Aorta (tissue), 5 donors: ENCODE measurements at regions not wholly inside any gene's neighbourhood (a gene's known extent, or its start where the extent isn't known, plus 50 kb on each side); places are given as distances from the start of the nearest gene placed in this dataset.
A peak's percentile ranks its signal among the peaks of the same experiment; 100 is the strongest.
"Not testable (repeated sequence)": the region's sequence is repeated elsewhere in the genome, so short reads cannot be mapped to it uniquely, and the experiment has no call there.

Source experiments
- ATAC-seq: fragments of 200-7000 bp; cut with Tn5 transposase; one replicate; pipeline ENCODE4 v1.9.1; 2022; ENCODE audit warnings: moderate library complexity; ENCODE audit not compliant: low FRiP score
- DNase-seq, 2 donors: peaks; one replicate each; pipeline ENCODE4 v3.0.0-alpha.2; 2020
- H3K27ac ChIP-seq, 2 donors: one replicate each; pipeline ENCODE4 v1.5.1; 2013; ENCODE audit warnings: low read length in 2 of 2, mild to moderate bottlenecking in 2 of 2, moderate library complexity in 2 of 2, control low read depth in 1 of 2, inconsistent platforms in 1 of 2, low read depth in 1 of 2
- H3K27me3 ChIP-seq, 2 donors: one replicate each; pipeline ENCODE4 v1.6.1; 2013; ENCODE audit warnings: control low read depth in 1 of 2, low read length in 1 of 2, mild to moderate bottlenecking in 1 of 2, moderate library complexity in 1 of 2; ENCODE audit not compliant: insufficient read depth in 2 of 2, control insufficient read depth in 1 of 2
- H3K36me3 ChIP-seq, 2 donors: one replicate each; pipeline ENCODE4 v1.6.1; 2013; ENCODE audit warnings: control low read depth in 1 of 2, low read length in 1 of 2, mild to moderate bottlenecking in 1 of 2; ENCODE audit not compliant: insufficient read depth in 2 of 2, control insufficient read depth in 1 of 2
- H3K4me1 ChIP-seq, 2 donors: one replicate each; pipeline ENCODE4 v1.6.1; 2013; ENCODE audit warnings: low read length in 2 of 2, control low read depth in 1 of 2, mild to moderate bottlenecking in 1 of 2, moderate library complexity in 1 of 2; ENCODE audit not compliant: insufficient read depth in 2 of 2, control insufficient read depth in 1 of 2
- H3K4me3 ChIP-seq, 2 donors: one replicate each; pipeline ENCODE4 v1.5.1; 2013; ENCODE audit warnings: low read length in 2 of 2, control low read depth in 1 of 2, mild to moderate bottlenecking in 1 of 2
- H3K9me3 ChIP-seq: one replicate; pipeline ENCODE4 v1.6.1; 2013; ENCODE audit warnings: mild to moderate bottlenecking, low read length; ENCODE audit not compliant: control insufficient read depth
- WGBS, 2 donors: extraction: QIAGEN DNeasy Blood & Tissue Kit; methylation state at CpG; one replicate each; pipeline ENCODE4 v1.1.7; 2013; 5-methylcytosine and 5-hydroxymethylcytosine counted together
- intact Hi-C, 2 donors: fragments of 100-400 bp; cut with DNase I; formaldehyde crosslinking; loops; one replicate each; pipeline versions ENCODE4 v1.14.2 to v1.15.0; 2022
- donor health status: healthy with polysubstance abuse.
- donor health status: Bipolar disorder and iron deficiency.
- donor health status: DM: no; HTN: no; CAD: no.
- donor health status: DM: no; HTN: no; CAD: no.
- donor health status: DM: yes; HTN: yes; CAD: no.

DNA sequence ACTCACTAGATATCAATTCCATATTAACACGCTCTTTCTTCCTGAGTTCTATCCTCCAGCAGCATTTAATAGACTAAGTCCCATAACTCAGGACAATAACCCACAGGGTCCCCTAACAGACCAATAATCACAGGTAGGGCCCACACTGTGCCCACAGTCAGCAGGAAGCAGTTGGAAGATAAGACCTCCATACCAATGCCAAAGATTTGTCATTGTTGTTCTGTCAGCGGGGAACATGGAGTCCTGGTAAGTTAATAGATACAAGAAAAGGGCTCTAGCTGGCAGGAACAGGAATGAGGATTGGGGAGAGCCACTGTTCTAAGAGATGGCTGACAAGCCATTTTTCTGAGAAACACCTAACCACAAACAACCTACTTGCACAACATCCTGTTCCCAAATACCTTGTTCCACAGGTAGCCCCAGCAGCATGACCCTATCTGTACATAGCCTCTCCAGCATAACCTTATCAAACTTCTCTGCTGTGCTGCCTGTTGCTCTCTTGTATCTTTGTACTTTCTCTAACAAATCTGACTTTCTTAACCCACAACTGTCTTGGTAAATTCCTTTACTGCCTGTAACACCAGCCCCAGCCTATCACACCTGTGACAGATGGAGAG lies 142.0 kb upstream of the KCNJ15 start:
- Histone ChIP-seq H3K4me3 (no peak overlapping the region), H3K27ac (no peak overlapping the region), H3K27me3 (peaks cover 0 to 1% of the 10 kb centered on the region in 2 donors), H3K9me3 (no peaks in the 10 kb centered on the region), H3K4me1 (no peaks in the 10 kb centered on the region), H3K36me3 (no peaks in the 10 kb centered on the region)
- intact Hi-C loops, result no loop called here
- no peak for ATAC-seq
- 94 to 95% methylated on average over 2 of the region's 2 CpGs for WGBS, 2 donors
- no peak for DNase-seq

DNA sequence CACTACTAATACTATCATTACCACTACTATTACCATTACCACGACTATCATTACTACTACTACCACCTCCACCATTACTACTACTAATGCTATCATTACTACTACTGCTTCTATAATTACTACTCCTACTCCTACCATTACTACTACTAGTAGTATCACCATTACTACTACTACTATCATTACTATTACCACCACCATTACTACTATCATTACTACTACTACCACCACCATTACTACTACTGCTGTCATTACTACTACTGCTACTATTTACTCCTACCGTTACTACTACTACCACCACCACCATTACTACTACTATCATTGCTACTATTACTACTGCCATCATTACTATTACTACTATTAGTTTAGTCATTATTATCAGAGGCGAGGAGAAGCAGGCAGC lies 140.9 kb upstream of the KCNJ15 start:
- H3K4me3 ChIP-seq, result no peak overlapping the region
- DNase-seq (no peak), ATAC-seq (no peak)
- H3K4me1 ChIP-seq, result no peaks in the 10 kb centered on the region
- WGBS, 2 donors, result 96 to 99% methylated on average over 3 of the region's 3 CpGs
- intact Hi-C loops, result no loop called here
- no peak overlapping the region for H3K27ac ChIP-seq
- peaks cover 0 to 1% of the 10 kb centered on the region in 2 donors for H3K27me3 ChIP-seq
- H3K9me3 ChIP-seq, result no peaks in the 10 kb centered on the region
- no peaks in the 10 kb centered on the region for H3K36me3 ChIP-seq

DNA sequence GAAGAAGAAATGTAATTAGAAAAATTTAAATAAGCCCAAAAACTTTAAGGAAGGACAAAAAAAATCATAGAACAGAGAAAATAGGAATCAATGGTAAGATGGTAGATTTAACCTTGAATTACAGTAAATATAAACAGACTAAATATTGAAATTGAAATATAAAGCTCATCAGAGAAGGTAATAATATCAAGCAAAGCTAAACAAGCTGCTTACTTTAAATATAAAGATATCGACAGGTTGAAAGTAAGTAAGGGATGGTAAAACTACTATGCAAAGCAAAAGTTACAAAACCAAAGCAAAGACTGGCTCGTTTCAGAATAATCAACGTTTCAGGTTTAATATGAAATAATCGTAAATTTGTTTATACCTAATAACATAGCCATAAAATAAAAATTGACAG lies 137.0 kb upstream of the KCNJ15 start:
- ATAC-seq (no peak), DNase-seq (no peak)
- Histone ChIP-seq H3K4me3 (no peak overlapping the region), H3K27me3 (peaks cover 0 to 1% of the 10 kb centered on the region in 2 donors), H3K36me3 (no peaks in the 10 kb centered on the region), H3K4me1 (peaks cover 0 to 1% of the 10 kb centered on the region in 2 donors), H3K27ac (no peak overlapping the region), H3K9me3 (no peaks in the 10 kb centered on the region)
- intact Hi-C loops, result loop anchor here in 1 of 2 donors (5.0 kb wide), 1 partner anchor 407 kb away; no protein-coding TSS in a partner anchor
- WGBS, 2 donors, result 93 to 95% methylated on average over 4 of the region's 4 CpGs

DNA sequence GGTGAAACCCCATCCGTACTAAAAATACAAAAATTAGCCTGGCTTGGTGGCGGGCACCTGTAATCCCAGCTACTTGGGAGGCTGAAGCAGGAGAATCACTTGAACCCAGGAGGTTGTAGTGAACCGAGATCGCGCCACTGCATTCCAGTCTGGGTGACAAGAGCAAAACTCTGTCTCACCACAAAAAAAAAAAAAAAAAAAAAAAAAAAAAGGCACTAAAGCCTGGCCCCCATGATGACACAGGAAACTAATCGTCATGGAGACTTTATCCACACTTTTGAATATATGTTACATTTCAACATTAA lies 136.2 kb upstream of the KCNJ15 start:
- H3K9me3 ChIP-seq, H3K36me3 ChIP-seq, H3K27ac ChIP-seq, H3K4me3 ChIP-seq, H3K27me3 ChIP-seq, DNase-seq, ATAC-seq, H3K4me1 ChIP-seq: not testable (repeated sequence)
- 95 to 96% methylated on average over 6 of the region's 6 CpGs for WGBS, 2 donors
- intact Hi-C loops, result loop anchor here in 1 of 2 donors (5.0 kb wide), 1 partner anchor 408 kb away; no protein-coding TSS in a partner anchor

DNA sequence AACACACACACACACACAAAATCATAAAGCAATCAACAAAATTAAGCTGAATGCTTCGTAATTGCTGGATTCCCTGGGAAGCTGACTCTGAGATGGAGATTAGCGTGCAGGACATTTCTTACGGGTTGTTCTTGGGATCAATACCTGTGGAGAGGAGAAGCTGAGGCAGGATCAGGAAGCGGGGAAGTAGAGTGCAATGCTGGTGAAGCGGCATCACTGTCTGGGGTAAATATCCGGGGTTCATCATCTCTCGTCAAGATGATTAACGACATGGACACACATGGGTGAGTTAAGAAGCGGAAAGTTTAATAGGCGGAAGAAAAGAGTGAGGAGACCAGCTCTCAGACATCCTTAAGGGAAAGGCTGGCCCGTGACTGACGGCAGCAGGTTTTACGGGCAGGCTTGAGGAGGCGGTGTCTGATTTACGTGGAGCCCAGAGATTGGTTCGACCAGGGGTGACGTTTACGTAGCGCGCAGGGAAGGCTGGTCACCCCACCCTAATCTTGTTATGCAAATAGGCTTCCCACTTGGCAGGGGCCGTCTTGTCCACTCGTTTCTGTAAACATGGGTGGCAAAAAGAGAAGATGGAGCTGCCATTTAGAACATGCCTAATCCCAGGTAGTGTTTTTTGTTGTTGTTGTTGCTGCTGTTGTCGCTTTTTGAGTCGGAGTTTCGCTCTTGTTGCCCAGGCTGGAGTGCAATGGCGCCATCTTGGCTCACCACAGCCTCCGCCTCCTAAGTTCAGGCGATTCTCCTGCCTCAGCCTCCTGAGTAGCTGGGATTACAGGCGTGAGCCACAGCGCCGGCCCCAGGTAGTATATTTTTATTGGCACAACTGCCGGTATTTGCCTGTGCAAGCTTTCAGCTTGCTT lies 135.6 kb upstream of the KCNJ15 start:
- peaks cover 0 to 1% of the 10 kb centered on the region in 2 donors for H3K27me3 ChIP-seq
- no peak overlapping the region for H3K4me3 ChIP-seq
- no peaks in the 10 kb centered on the region for H3K36me3 ChIP-seq
- WGBS, 2 donors, result 88 to 91% methylated on average over 32 of the region's 32 CpGs
- ATAC-seq, result no peak
- H3K9me3 ChIP-seq, result no peaks in the 10 kb centered on the region
- intact Hi-C loops, result loop anchor here in 1 of 2 donors (5.0 kb wide), 1 partner anchor 409 kb away; no protein-coding TSS in a partner anchor
- no peak for DNase-seq
- H3K4me1 ChIP-seq, result peaks cover 0 to 1% of the 10 kb centered on the region in 2 donors
- no peak overlapping the region for H3K27ac ChIP-seq

DNA sequence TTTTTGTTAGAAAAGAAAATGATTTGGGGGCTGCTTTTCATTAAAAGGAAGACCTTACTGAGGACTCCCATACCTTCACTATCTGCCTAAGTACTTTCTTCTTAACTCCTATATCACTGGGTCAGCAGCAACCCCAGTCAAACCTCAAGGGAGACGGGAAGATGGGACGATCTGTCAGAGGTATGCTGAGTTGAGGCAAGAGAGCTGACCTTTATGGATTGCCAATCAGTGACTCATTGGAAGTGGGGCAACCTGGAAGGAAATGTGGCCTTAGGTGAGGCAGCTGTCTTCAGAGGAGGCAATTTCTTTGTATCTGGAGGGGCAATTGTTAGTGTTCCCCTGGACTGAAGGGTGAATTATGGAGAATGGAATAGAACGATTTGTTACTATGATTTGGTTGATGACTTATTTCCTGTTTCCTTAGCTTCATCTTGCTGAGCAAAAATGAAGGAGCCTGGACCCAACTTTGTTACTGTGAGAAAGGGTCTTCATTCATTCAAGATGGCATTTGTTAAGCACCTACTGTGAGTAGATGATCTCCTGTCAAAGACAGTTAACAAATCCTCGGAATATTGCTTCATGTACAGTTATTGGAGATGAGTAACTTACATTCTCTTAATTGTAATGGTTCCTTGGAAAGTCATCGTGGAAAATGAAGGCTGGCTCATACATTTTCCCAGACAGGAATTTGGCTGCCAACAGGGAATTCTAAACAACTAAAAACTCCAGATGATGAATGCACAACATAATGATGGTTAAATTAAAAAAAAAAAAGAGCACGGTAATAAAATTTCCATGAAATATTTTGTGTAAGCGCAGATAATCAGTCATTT lies 134.7 kb upstream of the KCNJ15 start:
- no peaks in the 10 kb centered on the region for H3K36me3 ChIP-seq
- no peak overlapping the region for H3K4me3 ChIP-seq
- no peak overlapping the region for H3K27ac ChIP-seq
- DNase-seq (no peak), ATAC-seq (no peak)
- intact Hi-C loops, result loop anchor here in 1 of 2 donors (5.0 kb wide), 1 partner anchor 410 kb away; no protein-coding TSS in a partner anchor
- H3K9me3 ChIP-seq, result no peaks in the 10 kb centered on the region
- WGBS, 2 donors, result 68 to 69% methylated on average over 7 of the region's 7 CpGs
- peaks cover 0 to 1% of the 10 kb centered on the region in 2 donors for H3K27me3 ChIP-seq
- peaks cover 0 to 1% of the 10 kb centered on the region in 2 donors for H3K4me1 ChIP-seq

DNA sequence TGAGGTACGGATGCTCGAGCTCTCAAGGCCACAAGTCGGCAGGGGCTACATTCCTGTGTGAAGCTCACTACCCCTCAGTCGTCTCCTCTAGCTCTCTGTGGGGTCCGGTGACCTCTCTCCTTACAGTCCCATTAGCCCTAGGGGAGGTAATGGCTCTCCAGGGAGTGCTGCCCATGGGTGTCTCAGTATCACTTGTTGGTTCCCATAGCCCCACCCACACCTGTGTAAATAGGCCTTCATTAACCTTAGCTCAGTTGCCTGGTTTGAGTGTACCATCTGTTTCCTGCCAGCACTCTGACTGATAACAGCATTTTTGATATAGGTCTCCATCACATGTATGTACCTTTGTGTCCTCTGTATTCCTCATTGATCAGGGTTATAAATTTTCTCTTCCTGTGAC lies 133.2 kb upstream of the KCNJ15 start:
- Histone ChIP-seq H3K4me1 (peaks cover 0 to 1% of the 10 kb centered on the region in 2 donors), H3K27ac (no peak overlapping the region), H3K27me3 (peaks cover 0 to under 1% of the 10 kb centered on the region in 2 donors), H3K4me3 (no peak overlapping the region), H3K9me3 (no peaks in the 10 kb centered on the region), H3K36me3 (no peaks in the 10 kb centered on the region)
- no peak for ATAC-seq
- no peak for DNase-seq
- intact Hi-C loops, result loop anchor here in 1 of 2 donors (5.0 kb wide), 1 partner anchor 411 kb away; no protein-coding TSS in a partner anchor
- WGBS, 2 donors, result 94 to 96% methylated on average over 5 of the region's 5 CpGs

DNA sequence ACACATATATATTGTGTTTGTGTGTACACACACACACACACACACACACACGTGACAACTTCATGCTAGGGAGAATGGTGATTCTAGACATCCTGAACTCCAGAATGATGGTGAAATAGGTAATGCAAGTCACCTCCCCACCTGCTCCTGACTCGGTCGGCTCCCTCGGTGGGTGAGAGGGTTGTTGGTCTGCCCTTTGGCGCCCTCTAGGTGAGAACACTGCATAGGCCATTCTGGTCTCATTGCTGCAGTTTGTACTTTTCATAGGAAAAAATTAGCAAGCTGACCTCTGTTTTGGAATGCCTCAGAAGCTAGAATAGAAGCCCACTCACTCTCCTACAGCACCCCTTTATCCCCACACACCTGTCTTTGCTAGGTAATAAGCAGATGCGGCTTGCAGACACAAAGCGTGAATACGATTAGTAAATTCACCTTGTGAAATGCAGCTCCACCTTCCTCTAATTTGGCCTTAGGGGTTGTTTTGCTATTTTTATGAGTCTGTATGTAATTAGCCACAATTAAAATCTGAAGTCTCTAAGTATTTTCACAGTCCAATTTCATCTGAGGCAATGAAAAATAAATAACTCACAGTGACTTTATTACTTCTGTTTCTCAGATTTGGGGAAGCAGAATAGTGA lies 130.0 kb upstream of the KCNJ15 start:
- WGBS, 2 donors, result 32 to 33% methylated on average over 8 of the region's 8 CpGs
- Histone ChIP-seq H3K27me3 (no peaks in the 10 kb centered on the region), H3K36me3 (no peaks in the 10 kb centered on the region), H3K4me3 (no peak overlapping the region), H3K27ac (no peak overlapping the region), H3K4me1 (peaks cover 0 to 1% of the 10 kb centered on the region in 2 donors), H3K9me3 (no peaks in the 10 kb centered on the region)
- peak; percentile 60 to 82 for DNase-seq
- intact Hi-C loops, result loop anchor here (2.0 to 5.0 kb wide), 2 partner anchors 414 to 424 kb away; no protein-coding TSS in a partner anchor
- peak; percentile 68 for ATAC-seq
